Lung (tissue), 11 donors: ENCODE measurements at regions not wholly inside any gene's neighbourhood (a gene's known extent, or its start where the extent isn't known, plus 50 kb on each side); places are given as distances from the start of the nearest gene placed in this dataset.

Experiments
- ATAC-seq: fragments of 200-7000 bp; cut with Tn5 transposase; one replicate; pipeline ENCODE4 v1.9.1; 2020; ENCODE audit warnings: moderate number of reproducible peaks; ENCODE audit not compliant: insufficient read depth, low FRiP score
- DNase-seq, 3 donors: peaks; one replicate each; pipeline ENCODE4 v3.0.0-alpha.2; 2013 to 2017
- H3K27ac ChIP-seq, 2 donors: one replicate each; pipeline ENCODE4 v1.5.1; 2013; ENCODE audit warnings: mild to moderate bottlenecking in 2 of 2, moderate library complexity in 2 of 2, control low read depth in 1 of 2, inconsistent platforms in 1 of 2, low read depth in 1 of 2, low read length in 1 of 2
- H3K27me3 ChIP-seq, 3 donors: one replicate each; pipeline ENCODE4 v1.5.1; 2013; ENCODE audit warnings: low read length in 2 of 3; ENCODE audit not compliant: control insufficient read depth in 3 of 3, insufficient read depth in 3 of 3
- H3K36me3 ChIP-seq, 4 donors: one replicate each; pipeline ENCODE4 v1.5.1; 2013; ENCODE audit warnings: low read length in 4 of 4, mild to moderate bottlenecking in 1 of 4, moderate library complexity in 1 of 4; ENCODE audit not compliant: control insufficient read depth in 4 of 4, insufficient read depth in 4 of 4
- H3K4me1 ChIP-seq, 5 donors: one replicate each; pipeline ENCODE4 v1.5.1; 2013; ENCODE audit warnings: low read length in 5 of 5, mild to moderate bottlenecking in 2 of 5, moderate library complexity in 1 of 5; ENCODE audit not compliant: control insufficient read depth in 5 of 5, insufficient read depth in 5 of 5
- H3K4me3 ChIP-seq: one replicate; pipeline ENCODE4 v1.5.1; 2013; ENCODE audit warnings: mild to moderate bottlenecking, control low read depth, moderate library complexity
- H3K9ac ChIP-seq, 2 donors: one replicate each; pipeline ENCODE4 v1.5.1; 2013; ENCODE audit warnings: low read length in 2 of 2, control low read depth in 1 of 2; ENCODE audit not compliant: insufficient read depth in 1 of 2
- H3K9me3 ChIP-seq, 4 donors: one replicate each; pipeline ENCODE4 v1.5.1; 2013; ENCODE audit warnings: low read length in 3 of 4, mild to moderate bottlenecking in 1 of 4, moderate library complexity in 1 of 4; ENCODE audit not compliant: control insufficient read depth in 4 of 4, insufficient read depth in 3 of 4
- CTCF ChIP-seq: IDR thresholded peaks from 2 replicates; pipeline ENCODE4 v1.5.1; 2012; ENCODE audit warnings: mild to moderate bottlenecking; ENCODE audit errors: control extremely low read depth, extremely low read depth
- WGBS, 2 donors: extraction: QIAGEN DNeasy Blood & Tissue Kit; methylation state at CpG; one replicate each; pipeline ENCODE4 v1.1.7; 2013; 5-methylcytosine and 5-hydroxymethylcytosine counted together
- donor health status: control.
- donor health status: control.
- donor health status: Bipolar disorder and iron deficiency.
- donor health status: healthy.
- donor health status: DM: yes; HTN: yes; CAD: no.

- H3K4me1 ChIP-seq = no peaks in the 10 kb centered on the region
- ATAC-seq = no peak
Measured at GRCh38 chr9:32004431-32005076, 379.9 kb upstream of the ACO1 start.

GRCh38 chr9:32010322-32010721, 374.1 kb upstream of the ACO1 start:
- Histone ChIP-seq H3K9ac (no peak overlapping the region), H3K9me3 (peaks cover 0 to 2% (median 0%) of the 10 kb centered on the region in 4 donors), H3K27ac (no peak overlapping the region), H3K4me1 (no peaks in the 10 kb centered on the region), H3K4me3 (no peak overlapping the region), H3K36me3 (no peaks in the 10 kb centered on the region), H3K27me3 (no peaks in the 10 kb centered on the region)
- ATAC-seq (no peak), DNase-seq (no peak)
- WGBS, 2 donors = 82 to 87% methylated on average over 8 of the region's 8 CpGs
- TF ChIP-seq CTCF = no peak

More at GRCh38 chr9:32004431-32005076, 379.9 kb upstream of the ACO1 start:
- DNase-seq = no peak
- Histone ChIP-seq H3K36me3 (no peaks in the 10 kb centered on the region), H3K27me3 (no peaks in the 10 kb centered on the region), H3K9ac (no peak overlapping the region), H3K27ac (no peak overlapping the region), H3K9me3 (no peaks in the 10 kb centered on the region), H3K4me3 (no peak overlapping the region)
- 62 to 83% methylated on average over 7 of the region's 7 CpGs for WGBS, 2 donors
- no peak for TF ChIP-seq CTCF

GRCh38 chr9:32011049-32011448, 373.4 kb upstream of the ACO1 start:
- DNase-seq (no peak), ATAC-seq (no peak)
- Histone ChIP-seq H3K27me3 (no peaks in the 10 kb centered on the region), H3K4me1 (no peaks in the 10 kb centered on the region), H3K36me3 (no peaks in the 10 kb centered on the region), H3K9me3 (peaks cover 0 to 5% (median 0%) of the 10 kb centered on the region in 4 donors), H3K4me3 (no peak overlapping the region), H3K9ac (no peak overlapping the region), H3K27ac (no peak overlapping the region)
- WGBS, 2 donors = 74 to 84% methylated on average over 2 of the region's 2 CpGs
- no peak for TF ChIP-seq CTCF

GRCh38 chr9:32015795-32016194, 368.6 kb upstream of the ACO1 start:
- ATAC-seq (no peak), DNase-seq (no peak)
- peaks cover 0 to 7% (median 2%) of the 10 kb centered on the region in 4 donors for H3K9me3 ChIP-seq
- WGBS, 2 donors = 86 to 88% methylated on average over 5 of the region's 5 CpGs
- no peak overlapping the region for H3K27ac ChIP-seq
- H3K4me3 ChIP-seq = no peak overlapping the region
- no peaks in the 10 kb centered on the region for H3K27me3 ChIP-seq
- TF ChIP-seq CTCF = no peak
- no peaks in the 10 kb centered on the region for H3K4me1 ChIP-seq
- no peaks in the 10 kb centered on the region for H3K36me3 ChIP-seq
- H3K9ac ChIP-seq = no peak overlapping the region
